HEK293 (cell line): ENCODE measurements at regions not wholly inside any gene's neighbourhood (a gene's known extent, or its start where the extent isn't known, plus 50 kb on each side); places are given as distances from the start of the nearest gene placed in this dataset.

Source experiments
- CTCF ChIA-PET: fragments of 350-600 bp; formaldehyde crosslinking; extraction: SDS; loops from one replicate; lab custom pipeline; 2021; ENCODE audit warnings: antibody characterized with exemption; lab: Yijun Ruan, JAX
- POLR2A ChIA-PET: fragments of 300-600 bp; formaldehyde crosslinking; extraction: SDS; loops from one replicate; lab custom pipeline; 2020; ENCODE audit warnings: antibody characterized with exemption, inconsistent platforms; lab: Yijun Ruan, JAX
- H3K27ac ChIP-seq: fragments of 200-500 bp; sonication (Bioruptor generic); 2 replicates; pipeline ENCODE4 v1.5.1; 2014; ENCODE audit warnings: low read depth, low read length, control low read depth, inconsistent platforms; ENCODE audit errors: extremely low read depth
- H3K36me3 ChIP-seq, 2 experiments: fragments of 200-500 bp in 1 of 2; sonication (Bioruptor generic) in 1 of 2; 1 replicate in 1 of 2; 2 replicates in 1 of 2; pipeline ENCODE4 v1.5.1; 2014 to 2017; ENCODE audit warnings: inconsistent platforms in 2 of 2, low read length in 2 of 2; ENCODE audit not compliant: control insufficient read depth in 2 of 2, insufficient read depth in 1 of 2
- H3K4me1 ChIP-seq: fragments of 200-500 bp; sonication (Bioruptor generic); 2 replicates; pipeline ENCODE4 v1.5.1; 2014; ENCODE audit warnings: mild to moderate bottlenecking, low read length, inconsistent platforms; ENCODE audit not compliant: control insufficient read depth, insufficient read depth
- H3K4me3 ChIP-seq: 2 replicates; pipeline ENCODE4 v1.5.1; 2011; ENCODE audit warnings: low read depth, mild to moderate bottlenecking, control low read depth, low read length, moderate library complexity
- H3K9me3 ChIP-seq: fragments of 200-500 bp; sonication (Bioruptor generic); 2 replicates; pipeline ENCODE4 v1.5.1; 2014; ENCODE audit warnings: low read depth, low read length, inconsistent platforms; ENCODE audit not compliant: control insufficient read depth, insufficient read depth
- GLI2 ChIP-seq: fragments of 450-650 bp; formaldehyde crosslinking; IDR thresholded peaks from 2 replicates; pipeline ENCODE4; 2017; ENCODE audit warnings: missing biosample characterization, missing genetic modification characterization, low read depth, borderline replicate concordance
- OVOL3 ChIP-seq: fragments of 450-650 bp; formaldehyde crosslinking; IDR thresholded peaks from 2 replicates; pipeline ENCODE4 v1.5.1; 2016; ENCODE audit warnings: missing biosample characterization, missing genetic modification characterization
- SETDB1 ChIP-seq: IDR thresholded peaks from one replicate; pipeline ENCODE4 v1.6.1; 2017; ENCODE audit warnings: mild to moderate bottlenecking, low read length, moderate library complexity, mixed read lengths; ENCODE audit not compliant: insufficient read length
- YY2 ChIP-seq: fragments of 450-650 bp; formaldehyde crosslinking; IDR thresholded peaks from 2 replicates; pipeline ENCODE4 v1.5.1; 2016; ENCODE audit warnings: missing biosample characterization, missing genetic modification characterization
- ZBTB48 ChIP-seq: fragments of 450-650 bp; formaldehyde crosslinking; IDR thresholded peaks from 2 replicates; pipeline ENCODE4 v1.5.1; 2016; ENCODE audit warnings: missing biosample characterization, missing genetic modification characterization
- ZNF114 ChIP-seq: fragments of 450-650 bp; formaldehyde crosslinking; IDR thresholded peaks from 2 replicates; pipeline ENCODE4 v1.5.0; 2017; ENCODE audit warnings: missing biosample characterization, missing genetic modification characterization
- ZNF132 ChIP-seq: fragments of 450-650 bp; formaldehyde crosslinking; IDR thresholded peaks from 2 replicates; pipeline ENCODE4 v1.5.1; 2017; ENCODE audit warnings: missing biosample characterization, missing genetic modification characterization, borderline replicate concordance
- ZNF174 ChIP-seq: fragments of 450-650 bp; formaldehyde crosslinking; IDR thresholded peaks from 2 replicates; pipeline ENCODE4 v1.5.0; 2017; ENCODE audit warnings: missing biosample characterization, mild to moderate bottlenecking, missing genetic modification characterization
- ZNF184 ChIP-seq: fragments of 450-650 bp; IDR thresholded peaks from 2 replicates; pipeline ENCODE4 v1.5.1; 2018; ENCODE audit warnings: missing biosample characterization, mild to moderate bottlenecking, missing genetic modification characterization
- ZNF2 ChIP-seq: fragments of 450-650 bp; formaldehyde crosslinking; IDR thresholded peaks from 2 replicates; pipeline ENCODE4 v1.5.1; 2016; ENCODE audit warnings: missing biosample characterization, missing genetic modification characterization
- ZNF221 ChIP-seq: fragments of 450-650 bp; formaldehyde crosslinking; IDR thresholded peaks from 2 replicates; pipeline ENCODE4 v1.5.1; 2017; ENCODE audit warnings: missing biosample characterization, missing genetic modification characterization, borderline replicate concordance
- ZNF280C ChIP-seq: fragments of 450-650 bp; formaldehyde crosslinking; IDR thresholded peaks from 2 replicates; pipeline ENCODE4 v1.5.1; 2016; ENCODE audit warnings: missing biosample characterization, missing genetic modification characterization
- ZNF449 ChIP-seq: fragments of 450-650 bp; formaldehyde crosslinking; IDR thresholded peaks from 2 replicates; pipeline ENCODE4 v1.5.1; 2017; ENCODE audit warnings: missing biosample characterization, mild to moderate bottlenecking, missing genetic modification characterization, moderate library complexity
- ZNF473 ChIP-seq: fragments of 450-650 bp; formaldehyde crosslinking; IDR thresholded peaks from 2 replicates; pipeline ENCODE4 v1.5.1; 2017; ENCODE audit warnings: missing biosample characterization, missing genetic modification characterization
- ZNF513 ChIP-seq: fragments of 450-650 bp; IDR thresholded peaks from 2 replicates; pipeline ENCODE4 v1.5.1; 2018; ENCODE audit warnings: missing biosample characterization, missing genetic modification characterization
- ZNF549 ChIP-seq: fragments of 450-650 bp; IDR thresholded peaks from 2 replicates; pipeline ENCODE4 v1.5.1; 2018; ENCODE audit warnings: missing biosample characterization, missing genetic modification characterization, mild to moderate bottlenecking, inconsistent platforms, moderate library complexity
- ZNF600 ChIP-seq: fragments of 450-650 bp; formaldehyde crosslinking; IDR thresholded peaks from 2 replicates; pipeline ENCODE4 v1.5.1; 2016; ENCODE audit warnings: missing biosample characterization, missing genetic modification characterization
- ZNF645 ChIP-seq: fragments of 450-650 bp; formaldehyde crosslinking; IDR thresholded peaks from 2 replicates; pipeline ENCODE4; 2016; ENCODE audit warnings: missing biosample characterization, missing genetic modification characterization
- ZNF701 ChIP-seq: fragments of 450-650 bp; formaldehyde crosslinking; IDR thresholded peaks from 2 replicates; pipeline ENCODE4 v1.5.1; 2016; ENCODE audit warnings: missing biosample characterization, missing genetic modification characterization
- ZSCAN16 ChIP-seq: fragments of 450-650 bp; formaldehyde crosslinking; IDR thresholded peaks from 2 replicates; pipeline ENCODE4 v1.5.1; 2016; ENCODE audit warnings: missing biosample characterization, missing genetic modification characterization
- ZSCAN4 ChIP-seq: fragments of 450-650 bp; formaldehyde crosslinking; IDR thresholded peaks from 2 replicates; pipeline ENCODE4 v1.5.1; 2017; ENCODE audit warnings: missing biosample characterization, missing genetic modification characterization

GRCh38 chr11:100550912-100551632 lies 136.0 kb upstream of the ARHGAP42 start (continued):
- TF ChIP-seq ZNF600 = no peak
- no peak for TF ChIP-seq ZSCAN4 (tag by site-specific recombination)
- TF ChIP-seq ZNF513 (tag by site-specific recombination) = no peak
- no peak for TF ChIP-seq ZNF174 (tag by site-specific recombination)
- no peak for TF ChIP-seq ZNF473 (tag by site-specific recombination)
- no peak for TF ChIP-seq YY2

- no peak for TF ChIP-seq SETDB1
- TF ChIP-seq ZNF221 (tag by site-specific recombination) = no peak
- TF ChIP-seq ZNF701 (tag by site-specific recombination) = no peak
- no peak for TF ChIP-seq ZBTB48 (tag by site-specific recombination)
- no peak for TF ChIP-seq ZNF280C
- no peak for TF ChIP-seq ZNF2
- no peak for TF ChIP-seq OVOL3 (tag by site-specific recombination)
- H3K4me3 ChIP-seq = no peak overlapping the region
- CTCF ChIA-PET = no interaction called here
- POLR2A ChIA-PET = no interaction called here
- no peaks in the 10 kb centered on the region for H3K9me3 ChIP-seq
- H3K27ac ChIP-seq = no peak overlapping the region
- H3K4me1 ChIP-seq = peaks cover 3% of the 10 kb centered on the region
- no peaks in the 10 kb centered on the region for H3K36me3 ChIP-seq
These were observed 131.2 kb upstream of the ARHGAP42 start for GRCh38 chr11:100555931-100556330.

GRCh38 chr11:100556781-100557180 lies 130.3 kb upstream of the ARHGAP42 start:
- H3K9me3 ChIP-seq = no peaks in the 10 kb centered on the region
- TF ChIP-seq ZNF449 (tag by site-specific recombination) (no peak), ZNF114 (tag by site-specific recombination) (no peak), ZNF280C (no peak), ZNF645 (tag by site-specific recombination) (no peak), ZSCAN16 (tag by site-specific recombination) (no peak), ZNF132 (tag by site-specific recombination) (no peak), GLI2 (tag by site-specific recombination) (no peak), ZNF549 (tag by site-specific recombination) (no peak), ZNF184 (tag by site-specific recombination) (no peak)
- TF ChIP-seq, all 188 proteins: peak for 0
- CTCF ChIA-PET = no interaction called here
- H3K4me1 ChIP-seq = no peaks in the 10 kb centered on the region
- no peak overlapping the region for H3K4me3 ChIP-seq
- POLR2A ChIA-PET = no interaction called here
- H3K27ac ChIP-seq = no peak overlapping the region
- no peaks in the 10 kb centered on the region for H3K36me3 ChIP-seq
